CD14-positive monocyte (primary cell): ENCODE measurements at regions not wholly inside any gene's neighbourhood (a gene's known extent, or its start where the extent isn't known, plus 50 kb on each side); places are given as distances from the start of the nearest gene placed in this dataset.

ENCODE experiments used
- DNase-seq, 3 donors: peaks; one replicate each; pipeline ENCODE4 v3.0.0-alpha.2; 2011 to 2022
- H2AFZ ChIP-seq: 2 replicates; pipeline ENCODE4 v1.6.0; 2012; ENCODE audit warnings: mild to moderate bottlenecking, low read depth, low read length, inconsistent platforms; ENCODE audit not compliant: insufficient read depth, poor library complexity, severe bottlenecking
- H3K27ac ChIP-seq, 2 donors: 1 replicate in 1 of 2; 2 replicates in 1 of 2; pipeline ENCODE4 v1.5.1; 2012 to 2013; ENCODE audit warnings: low read length in 2 of 2, control low read depth in 1 of 2, inconsistent platforms in 1 of 2, low read depth in 1 of 2, mild to moderate bottlenecking in 1 of 2
- H3K27me3 ChIP-seq, 2 donors: one replicate each; pipeline versions ENCODE4 v1.6.0 to v1.6.1; 2011 to 2013; ENCODE audit warnings: low read length in 2 of 2; ENCODE audit not compliant: control insufficient read depth in 2 of 2, insufficient read depth in 2 of 2
- H3K36me3 ChIP-seq, 2 donors: replicated peaks in 1 of 2; 1 replicate in 1 of 2; 2 replicates in 1 of 2; pipeline versions ENCODE4 v1.5.1 to v1.6.1; 2012 to 2013; ENCODE audit warnings: low read length in 2 of 2, control low read depth in 1 of 2, inconsistent platforms in 1 of 2, mild to moderate bottlenecking in 1 of 2; ENCODE audit not compliant: insufficient read depth in 2 of 2, control insufficient read depth in 1 of 2
- H3K4me1 ChIP-seq, 2 donors: 1 replicate in 1 of 2; 2 replicates in 1 of 2; pipeline versions ENCODE4 v1.5.1 to v1.6.1; 2012 to 2013; ENCODE audit warnings: low read length in 2 of 2, control low read depth in 1 of 2, inconsistent platforms in 1 of 2, mild to moderate bottlenecking in 1 of 2, moderate library complexity in 1 of 2; ENCODE audit not compliant: insufficient read depth in 2 of 2, control insufficient read depth in 1 of 2
- H3K4me2 ChIP-seq: replicated peaks from 2 replicates; pipeline ENCODE3; 2012; ENCODE audit warnings: low read length, moderate library complexity, mild to moderate bottlenecking; ENCODE audit not compliant: poor library complexity, severe bottlenecking; ENCODE audit errors: extremely low read depth
- H3K4me3 ChIP-seq, 3 experiments: fragments of 200-600 bp in 1 of 3; sonication (generic) in 1 of 3; replicated peaks in 1 of 3; 1 replicate in 2 of 3; 2 replicates in 1 of 3; pipeline ENCODE4 v1.5.1; 2011 to 2013; ENCODE audit warnings: low read length in 3 of 3, mild to moderate bottlenecking in 3 of 3, control low read depth in 2 of 3, low read depth in 2 of 3, inconsistent platforms in 1 of 3, moderate library complexity in 1 of 3
- H3K79me2 ChIP-seq: 2 replicates; pipeline ENCODE4 v1.6.0; 2012; ENCODE audit warnings: mild to moderate bottlenecking, control low read depth, inconsistent platforms, low read length, moderate library complexity; ENCODE audit not compliant: insufficient read depth
- H3K9ac ChIP-seq: 2 replicates; pipeline ENCODE4 v1.6.0; 2017; ENCODE audit warnings: low read length, mild to moderate bottlenecking; ENCODE audit not compliant: insufficient read depth, poor library complexity, severe bottlenecking
- H3K9me3 ChIP-seq, 2 donors: replicated peaks in 1 of 2; 1 replicate in 1 of 2; 2 replicates in 1 of 2; pipeline versions ENCODE4 v1.5.1 to v1.6.1; 2012 to 2013; ENCODE audit warnings: low read length in 2 of 2, control low read depth in 1 of 2; ENCODE audit not compliant: control insufficient read depth in 1 of 2, insufficient read depth in 1 of 2
- H4K20me1 ChIP-seq: 2 replicates; pipeline ENCODE4 v1.6.0; 2012; ENCODE audit warnings: mild to moderate bottlenecking, low read length, control low read depth, moderate library complexity; ENCODE audit not compliant: insufficient read depth
- H3K27ac Mint-ChIP-seq, 7 donors: one replicate each; pipeline ENCODE4 v1.8.0; 2020; ENCODE audit warnings: mild to moderate bottlenecking in 7 of 7, mixed read lengths in 7 of 7, moderate library complexity in 6 of 7, inconsistent platforms in 2 of 7
- H3K27me3 Mint-ChIP-seq, 3 donors: one replicate each; pipeline ENCODE4 v1.8.0; 2021 to 2022; ENCODE audit warnings: low read depth in 3 of 3, mild to moderate bottlenecking in 3 of 3, mixed read lengths in 3 of 3, moderate library complexity in 3 of 3, inconsistent platforms in 1 of 3
- H3K36me3 Mint-ChIP-seq, 2 donors: one replicate each; pipeline ENCODE4 v1.8.0; 2020; ENCODE audit warnings: mixed read lengths in 2 of 2, inconsistent platforms in 1 of 2, mild to moderate bottlenecking in 1 of 2
- H3K4me1 Mint-ChIP-seq: one replicate; pipeline ENCODE4 v1.8.0; 2020; ENCODE audit warnings: mild to moderate bottlenecking, mixed read lengths
- H3K4me3 Mint-ChIP-seq, 2 donors: one replicate each; pipeline ENCODE4 v1.8.0; 2020; ENCODE audit warnings: mild to moderate bottlenecking in 2 of 2, mixed read lengths in 2 of 2, moderate library complexity in 1 of 2
- H3K9me3 Mint-ChIP-seq, 7 donors: one replicate each; pipeline ENCODE4 v1.8.0; 2020 to 2022; ENCODE audit warnings: mixed read lengths in 7 of 7, mild to moderate bottlenecking in 6 of 7, moderate library complexity in 6 of 7, inconsistent platforms in 2 of 7
- CTCF ChIP-seq: fragments of 200-600 bp; IDR thresholded peaks from one replicate; pipeline ENCODE4 v1.8.0; 2022; ENCODE audit warnings: antibody characterized with exemption, mild to moderate bottlenecking
- whole genome bisulfite sequencing: methylation state at CpG from one replicate; pipeline ENCODE4 v1.1.5; 2013; ENCODE audit warnings: missing lambda C conversion rate; ENCODE audit not compliant: insufficient coverage; 5-methylcytosine and 5-hydroxymethylcytosine counted together
- intact Hi-C, 2 donors: fragments of 100-400 bp; cut with micrococcal nuclease; formaldehyde crosslinking; loops; one replicate each; pipeline versions ENCODE4 v1.15.0 to v1.15.1; 2023

DNA sequence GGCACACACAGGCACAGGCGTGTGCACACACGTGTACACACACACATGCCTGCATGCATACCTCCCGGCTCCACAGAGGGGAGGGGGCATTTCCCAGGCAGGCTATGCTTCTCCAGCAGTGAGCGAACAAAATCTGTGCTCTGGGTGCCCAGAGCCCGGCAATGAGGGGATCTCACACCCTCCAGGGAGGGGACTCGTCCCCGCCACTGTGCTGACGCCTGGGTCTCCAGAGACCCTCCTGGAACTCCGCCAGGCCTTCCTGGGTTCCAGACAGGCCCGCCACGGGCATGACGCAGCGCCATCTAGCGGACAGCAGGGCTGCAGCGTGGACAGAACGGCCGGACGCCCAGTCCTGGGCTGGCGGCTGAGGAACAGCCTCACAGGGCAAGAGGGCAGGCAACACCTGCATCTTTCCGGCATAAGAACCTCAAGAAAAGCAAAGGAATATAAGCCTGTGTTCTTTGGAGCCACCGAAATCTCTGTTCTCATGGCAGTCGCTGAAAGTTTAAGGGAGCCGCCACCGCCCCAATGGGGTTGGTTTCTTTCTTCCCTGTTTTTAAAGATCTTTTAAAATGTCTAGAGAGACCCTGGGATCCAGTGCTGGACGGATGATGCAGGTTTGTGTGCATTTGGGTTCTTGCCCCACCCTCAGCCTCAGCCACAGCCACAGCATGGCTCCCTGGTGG lies 135.6 kb upstream of the PPP1R26 start:
- Mint-ChIP-seq H3K4me3 (no peak overlapping the region), H3K36me3 (no peaks in the 10 kb centered on the region), H3K27ac (no peak overlapping the region), H3K4me1 (no peaks in the 10 kb centered on the region), H3K27me3 (peaks cover 7 to 25% (median 23%) of the 10 kb centered on the region in 3 donors), H3K9me3 (peaks cover 0 to 1% (median 0%) of the 10 kb centered on the region in 7 donors)
- Histone ChIP-seq H3K4me2 (no peak overlapping the region), H4K20me1 (no peaks in the 10 kb centered on the region), H3K4me1 (no peaks in the 10 kb centered on the region), H3K27ac (no peak overlapping the region), H3K79me2 (no peaks in the 10 kb centered on the region), H3K9ac (no peak overlapping the region), H2AFZ (no peak overlapping the region), H3K27me3 (peaks cover 0 to 12% of the 10 kb centered on the region in 2 donors), H3K4me3 (no peak overlapping the region), H3K9me3 (no peaks in the 10 kb centered on the region), H3K36me3 (no peaks in the 10 kb centered on the region)
- TF ChIP-seq CTCF = peak; percentile 95
- intact Hi-C loops = loop anchor here (2.0 to 5.0 kb wide), 3 partner anchors 257 to 647 kb away; partner anchors contain the start of gene OLFM1 (in 1 of the 2)
- peak; percentile 10 to 35 (median 14) for DNase-seq
- 15% methylated on average over 21 of the region's 25 CpGs for WGBS

- no peak for TF ChIP-seq CTCF
- Histone ChIP-seq H3K4me3 (no peak overlapping the region), H3K79me2 (no peaks in the 10 kb centered on the region), H4K20me1 (no peaks in the 10 kb centered on the region), H3K27me3 (peaks cover 0 to 12% of the 10 kb centered on the region in 2 donors), H2AFZ (no peak overlapping the region), H3K36me3 (no peaks in the 10 kb centered on the region), H3K4me2 (no peak overlapping the region), H3K9ac (no peak overlapping the region), H3K27ac (no peak overlapping the region), H3K9me3 (no peaks in the 10 kb centered on the region), H3K4me1 (no peaks in the 10 kb centered on the region)
- H3K27ac Mint-ChIP-seq = no peak overlapping the region
- H3K4me3 Mint-ChIP-seq = peak overlapping the region in 1 of 2 donors; percentile 30
- H3K9me3 Mint-ChIP-seq = no peaks in the 10 kb centered on the region
- no peak for DNase-seq
- peaks cover 7 to 23% (median 20%) of the 10 kb centered on the region in 3 donors for H3K27me3 Mint-ChIP-seq
- intact Hi-C loops = loop anchor here (2.0 to 5.0 kb wide), 2 partner anchors 646 to 647 kb away; no protein-coding TSS in a partner anchor
- WGBS = 85% methylated on average over 6 of the region's 7 CpGs
- H3K36me3 Mint-ChIP-seq = no peaks in the 10 kb centered on the region
- H3K4me1 Mint-ChIP-seq = no peaks in the 10 kb centered on the region
Measured at GRCh38 chr9:135344523-135344901, 135.1 kb upstream of the PPP1R26 start.
